ENCODE measurements at regions not wholly inside any gene's neighbourhood (a gene's known extent, or its start where the extent isn't known, plus 50 kb on each side); places are given as distances from the start of the nearest gene placed in this dataset.
"Not testable (repeated sequence)": the region's sequence is repeated elsewhere in the genome, so short reads cannot be mapped to it uniquely, and the experiment has no call there.

DNA sequence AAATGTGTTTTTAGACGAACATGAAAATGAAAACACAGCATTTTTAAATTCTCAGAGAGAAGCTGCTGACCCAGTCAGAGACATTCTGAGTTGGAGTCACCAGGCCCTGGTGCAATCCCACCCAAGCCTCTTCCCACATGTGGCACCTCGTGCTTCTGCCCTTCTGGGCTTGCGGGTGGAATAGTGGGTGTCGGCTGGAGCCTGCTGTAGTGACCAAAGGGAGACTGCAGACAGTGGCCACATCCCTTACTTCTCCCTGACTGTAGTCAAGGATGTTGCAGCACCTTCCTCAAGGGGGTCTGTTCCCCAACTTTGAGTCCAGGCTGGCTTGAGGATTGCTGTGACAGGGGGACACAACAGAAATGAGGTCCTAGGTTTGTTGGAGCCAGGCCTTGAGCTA, 104.4 kb upstream of the GLI2 start:
- ATAC-seq (ENCODE audit: poor library complexity) (no peak), DNase-seq (no peak)
- intact Hi-C loops (cut with DNase I), result no loop called here

DNA sequence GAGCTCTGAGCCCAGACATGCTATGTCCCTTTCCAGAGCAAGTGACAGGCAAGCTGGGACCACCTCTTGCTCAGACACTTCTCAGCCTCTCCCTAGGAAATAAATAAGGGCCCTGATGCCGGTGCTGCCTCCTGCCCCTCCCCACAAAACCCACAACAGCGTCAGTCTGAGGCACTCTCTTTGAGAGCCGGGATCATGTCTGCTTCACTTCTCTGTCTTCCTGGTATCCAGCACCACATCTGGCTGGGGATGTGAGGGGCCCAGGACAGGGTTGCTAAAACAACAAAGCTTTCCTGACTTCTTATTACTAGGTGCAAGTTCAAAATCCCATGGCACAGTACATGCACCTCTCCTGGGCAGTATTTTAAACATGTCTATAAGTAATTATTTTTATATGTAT, 103.9 kb upstream of the GLI2 start:
- ATAC-seq (ENCODE audit: poor library complexity) (no peak), DNase-seq (no peak)
- intact Hi-C loops (cut with DNase I), result no loop called here

DNA sequence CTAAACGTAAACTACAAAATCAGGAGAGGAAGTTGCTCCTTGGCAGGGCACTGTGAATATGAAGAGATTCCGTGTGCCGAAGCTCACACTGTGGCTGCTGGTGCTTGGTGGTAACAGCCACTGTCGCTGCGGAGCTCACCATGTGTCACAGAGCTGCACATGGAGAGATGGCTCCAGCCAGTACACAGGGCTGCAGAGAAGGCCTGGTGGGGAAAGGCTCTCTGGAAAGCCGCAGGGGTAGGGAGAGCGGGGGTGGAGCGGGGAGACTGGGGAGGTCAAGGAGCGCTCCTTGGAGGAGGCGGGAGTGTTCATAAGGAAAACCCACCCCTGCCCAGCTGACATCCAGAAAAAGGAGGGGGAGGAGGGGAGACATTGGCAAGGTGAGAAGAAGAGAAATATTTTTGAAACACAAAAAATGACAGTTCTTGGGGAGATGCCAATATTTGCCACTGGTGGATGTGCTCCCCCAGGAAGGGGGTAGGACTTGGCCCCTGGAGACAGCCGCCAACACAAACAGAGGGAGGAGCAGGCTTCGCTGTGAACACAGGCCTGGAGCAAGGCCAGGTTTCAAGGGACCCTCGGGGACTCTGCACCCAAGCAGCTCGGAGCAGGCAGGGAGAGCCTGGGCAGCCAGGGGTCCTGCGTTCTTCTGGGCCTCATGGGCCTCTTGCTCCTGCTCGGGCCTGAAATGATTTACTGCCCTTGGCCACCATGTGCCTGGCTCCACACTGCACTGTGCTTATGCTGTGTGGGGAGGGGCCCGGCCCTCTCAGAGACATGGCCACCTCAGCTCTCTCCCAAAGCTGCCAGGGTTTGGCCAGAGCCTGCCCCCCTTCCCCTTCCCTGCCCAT, 102.6 kb upstream of the GLI2 start:
- ATAC-seq (ENCODE audit: poor library complexity), result no peak
- DNase-seq, result no peak
- intact Hi-C loops (cut with DNase I), result no loop called here

DNA sequence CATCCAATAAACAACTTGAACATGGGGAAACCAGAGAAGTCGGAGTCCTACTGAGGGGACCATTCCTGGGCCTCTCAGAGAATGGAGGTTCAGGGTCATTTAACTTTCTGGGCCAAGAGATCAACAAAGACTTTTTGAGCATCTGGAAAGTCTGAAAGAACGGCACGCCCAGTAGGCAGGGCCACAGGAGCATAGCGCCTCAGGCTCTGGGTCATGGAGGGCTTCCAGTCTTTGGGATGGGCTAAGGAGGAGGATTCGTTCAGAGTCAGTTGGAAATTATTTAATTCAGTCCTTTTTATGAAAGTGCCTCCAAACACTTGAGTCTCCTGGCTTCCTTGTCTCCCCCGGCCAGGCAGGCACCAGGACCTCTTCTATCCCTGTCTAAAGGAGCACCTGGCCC, 101.1 kb upstream of the GLI2 start:
- ATAC-seq (ENCODE audit: poor library complexity) (no peak), DNase-seq (no peak)
- intact Hi-C loops (cut with DNase I), result no loop called here

DNA sequence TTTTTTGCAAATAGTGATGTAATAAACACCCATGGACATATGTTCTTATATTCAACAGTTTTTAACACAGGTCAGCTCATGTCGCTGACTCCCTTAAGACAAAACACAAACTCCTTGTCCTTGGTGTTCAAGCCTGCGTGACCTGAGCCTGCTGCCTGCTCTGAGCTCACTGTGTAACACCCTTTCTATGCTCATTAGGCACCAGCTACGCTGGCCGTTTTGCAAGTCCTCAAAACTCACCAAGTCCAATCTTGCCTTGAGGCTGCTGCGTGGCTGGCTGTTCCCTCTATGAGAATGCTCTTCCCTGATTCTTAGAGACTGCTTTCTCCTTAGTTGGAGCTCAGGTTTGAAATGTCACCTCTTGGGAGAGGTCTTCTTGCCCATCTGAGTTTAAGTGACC, 100.5 kb upstream of the GLI2 start:
- intact Hi-C loops (cut with DNase I), result no loop called here
- DNase-seq, result no peak
- ATAC-seq (ENCODE audit: poor library complexity), result no peak

DNA sequence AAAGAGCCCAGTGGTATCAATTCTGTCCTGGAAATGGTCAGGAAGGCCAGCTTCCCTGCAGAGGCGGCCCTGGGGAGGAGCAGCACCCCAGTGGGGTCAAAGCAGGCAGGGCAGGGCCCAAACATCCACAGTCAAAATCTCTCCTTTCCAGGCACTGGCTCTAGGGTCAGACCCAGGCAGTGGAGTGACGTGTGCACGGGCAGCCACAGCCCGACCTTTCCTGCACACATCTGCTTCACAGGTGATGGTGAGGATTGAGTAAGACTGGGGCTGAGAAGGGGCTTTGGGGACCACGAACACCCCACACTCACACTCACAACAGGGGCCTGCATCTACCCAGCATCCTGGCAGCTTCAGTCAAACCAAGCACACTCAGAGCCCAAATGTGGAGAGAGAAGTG, 97.8 kb upstream of the GLI2 start:
- intact Hi-C loops (cut with DNase I), result no loop called here
- ATAC-seq (ENCODE audit: poor library complexity) (no peak), DNase-seq (no peak)

DNA sequence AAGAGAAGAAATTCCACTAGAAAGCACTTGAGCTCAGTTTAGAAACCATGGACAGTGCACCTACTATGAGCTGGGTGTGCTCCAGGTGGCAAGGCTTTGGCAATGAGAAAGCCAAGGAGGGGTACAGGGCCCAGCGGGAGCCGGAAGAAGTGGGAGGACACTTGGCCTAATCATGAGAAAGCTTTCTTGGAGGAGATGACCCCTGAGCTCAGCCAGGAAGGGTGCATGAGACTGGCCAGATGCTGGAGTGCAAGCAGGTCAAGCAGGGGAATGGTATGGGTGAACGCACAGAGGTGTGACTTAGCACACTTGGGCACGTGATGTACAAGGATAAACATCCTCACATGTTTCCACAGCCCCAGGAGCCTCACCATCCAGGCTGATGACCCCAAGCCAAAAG, 97.2 kb upstream of the GLI2 start:
- ATAC-seq (ENCODE audit: poor library complexity) (no peak), DNase-seq (no peak)
- intact Hi-C loops (cut with DNase I), result no loop called here

DNA sequence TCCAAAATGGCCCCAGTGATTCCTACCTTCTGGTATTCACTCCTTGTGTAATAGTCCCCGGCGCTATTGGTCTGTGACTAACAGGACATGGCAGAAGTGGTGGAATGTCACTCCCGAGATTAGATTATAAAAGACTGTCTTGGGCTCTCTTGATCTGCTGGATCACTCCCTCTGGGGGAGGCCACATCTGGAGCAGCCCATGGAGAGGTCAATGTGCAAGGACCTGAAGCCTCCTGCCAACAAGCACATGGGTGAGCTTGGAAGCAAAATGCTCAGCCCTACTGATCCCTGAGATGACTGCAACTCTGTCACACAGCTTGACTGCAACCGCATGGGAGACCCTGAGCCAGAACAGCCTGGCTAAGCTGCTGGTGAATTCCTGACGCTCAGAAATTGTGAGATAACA, 94.3 kb upstream of the GLI2 start:
- no peak for DNase-seq
- intact Hi-C loops (cut with DNase I), result no loop called here
- ATAC-seq (ENCODE audit: poor library complexity), result peak; percentile 15

DNA sequence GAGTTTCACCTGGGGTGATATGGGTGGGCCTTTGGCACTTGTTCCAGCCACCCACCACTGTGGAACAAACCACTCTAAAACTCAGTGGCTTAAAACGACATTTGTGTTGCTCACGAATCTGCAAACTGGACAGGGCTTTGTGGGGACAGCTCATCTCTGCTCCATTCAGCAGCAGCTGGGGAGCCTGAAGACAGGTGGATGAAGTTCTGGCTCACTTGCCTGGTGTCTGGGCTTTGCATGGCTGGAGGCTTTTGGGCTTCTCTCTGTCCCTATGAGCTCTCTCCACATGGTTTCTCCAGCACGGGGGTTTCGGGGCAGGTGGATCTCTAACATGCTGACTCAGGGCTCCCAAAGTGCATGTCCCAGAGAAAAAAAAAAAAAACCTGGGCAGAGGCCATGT, 93.0 kb upstream of the GLI2 start:
- ATAC-seq (ENCODE audit: poor library complexity) (no peak), DNase-seq (no peak)
- intact Hi-C loops (cut with DNase I), result no loop called here

DNA sequence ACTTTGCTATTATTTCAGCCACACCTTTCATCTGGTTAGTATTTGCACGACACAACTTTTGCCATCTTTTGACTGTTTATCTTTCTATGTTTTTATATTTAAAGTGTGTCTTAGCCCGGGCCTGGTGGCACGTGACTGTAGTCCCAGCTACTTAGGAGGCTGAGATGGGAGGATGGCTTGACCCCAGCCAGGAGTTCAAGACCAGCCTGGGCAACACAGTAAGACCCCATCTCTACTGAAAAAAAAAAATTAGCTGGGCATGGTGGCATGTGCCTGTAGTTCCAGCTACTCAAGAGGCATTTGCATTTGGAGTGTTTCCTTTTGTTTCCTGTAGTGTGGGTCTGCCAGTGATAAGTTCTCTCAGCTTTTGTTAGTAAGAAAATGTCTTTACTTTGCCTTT, 88.7 kb upstream of the GLI2 start:
- no peak for DNase-seq
- intact Hi-C loops (cut with DNase I), result no loop called here
- no peak for ATAC-seq (ENCODE audit: poor library complexity)

DNA sequence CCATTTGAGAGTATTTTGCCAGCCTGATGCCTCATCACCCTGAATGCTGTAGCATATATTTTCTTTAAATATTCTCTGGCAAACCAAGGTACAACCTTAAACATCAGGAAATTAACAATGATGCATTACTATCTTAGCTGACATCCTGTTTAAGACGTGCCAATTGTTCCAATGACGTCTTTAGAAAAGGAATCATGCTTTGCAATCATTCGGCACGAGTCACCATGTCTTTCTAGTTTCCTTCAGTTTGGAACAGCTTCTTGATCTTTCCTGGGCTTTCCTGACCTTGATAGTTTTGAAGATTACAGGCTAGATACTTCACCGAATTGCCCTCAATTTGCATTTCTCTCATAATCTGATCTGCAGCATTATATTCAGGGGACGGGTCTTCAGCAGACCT, 88.2 kb upstream of the GLI2 start:
- DNase-seq, result no peak
- ATAC-seq (ENCODE audit: poor library complexity), result no peak
- intact Hi-C loops (cut with DNase I), result no loop called here

DNA sequence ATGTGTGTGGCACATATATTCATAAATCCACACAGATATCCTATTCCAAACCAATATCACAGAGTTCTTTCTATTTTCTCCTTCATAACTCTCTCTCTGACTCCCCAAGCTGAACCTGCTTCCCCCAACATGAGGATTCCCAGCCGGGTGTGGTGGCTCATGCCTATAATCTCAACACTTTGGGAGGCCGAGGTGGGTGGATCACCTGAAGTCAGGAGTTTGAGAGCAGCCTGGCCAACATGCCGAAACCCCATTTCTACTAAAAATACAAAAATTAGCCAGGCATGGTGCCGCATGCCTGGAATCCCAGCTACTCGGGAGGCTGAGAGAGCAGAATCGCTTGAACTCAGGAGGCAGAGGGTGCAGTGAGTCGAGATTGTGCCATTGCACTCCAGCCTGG, 86.3 kb upstream of the GLI2 start:
- ATAC-seq (ENCODE audit: poor library complexity); DNase-seq; intact Hi-C loops (cut with DNase I): not testable (repeated sequence)

DNA sequence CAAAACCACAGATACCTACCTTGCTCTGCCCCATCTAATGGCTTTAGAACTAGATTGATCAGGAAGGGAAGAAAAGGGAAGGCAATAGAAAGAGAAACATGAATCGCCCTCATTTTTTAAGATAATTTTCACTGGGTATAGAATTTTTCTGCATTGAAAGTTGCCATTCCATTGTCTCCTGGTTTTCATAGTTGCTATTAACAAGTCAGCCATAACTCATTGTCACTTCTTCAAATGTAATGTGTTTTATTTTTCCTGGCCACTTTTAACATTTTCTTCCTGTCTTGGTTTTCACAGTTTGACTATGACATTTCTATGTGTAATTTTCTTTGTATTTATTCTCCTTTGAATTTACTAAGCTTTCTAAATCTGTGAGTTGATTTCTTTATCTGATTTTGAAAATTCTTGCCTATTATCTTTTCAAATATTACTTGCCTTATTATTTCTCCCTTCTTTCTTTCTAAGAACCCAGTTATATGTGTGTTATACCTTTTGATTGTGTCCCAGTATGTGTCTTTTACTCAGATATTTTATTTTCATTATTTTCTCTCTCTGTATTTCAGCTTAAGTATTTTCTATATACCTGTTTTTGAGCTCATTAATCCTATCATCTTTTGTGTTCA, 85.5 kb upstream of the GLI2 start:
- intact Hi-C loops (cut with DNase I), result no loop called here
- DNase-seq (no peak), ATAC-seq (ENCODE audit: poor library complexity) (no peak)

DNA sequence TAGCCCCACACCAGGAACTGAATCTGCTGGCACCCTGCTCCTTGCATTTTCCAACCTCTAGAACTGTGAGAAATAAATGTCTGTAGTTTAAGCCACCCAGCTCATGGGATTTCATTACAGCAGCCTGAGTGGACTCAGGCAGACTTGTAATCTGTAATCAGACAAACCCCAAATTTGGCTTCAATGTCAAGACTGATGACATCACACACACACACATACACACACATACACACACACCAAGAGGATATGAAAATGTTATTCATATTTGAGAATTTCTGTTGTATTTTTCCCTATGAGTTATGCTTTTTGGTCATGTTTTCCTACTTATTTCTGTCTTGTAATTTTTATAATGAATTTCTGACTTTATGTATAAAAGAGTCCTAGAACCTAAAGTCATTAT, 83.8 kb upstream of the GLI2 start:
- ATAC-seq (ENCODE audit: poor library complexity), result no peak
- intact Hi-C loops (cut with DNase I), result no loop called here

DNA sequence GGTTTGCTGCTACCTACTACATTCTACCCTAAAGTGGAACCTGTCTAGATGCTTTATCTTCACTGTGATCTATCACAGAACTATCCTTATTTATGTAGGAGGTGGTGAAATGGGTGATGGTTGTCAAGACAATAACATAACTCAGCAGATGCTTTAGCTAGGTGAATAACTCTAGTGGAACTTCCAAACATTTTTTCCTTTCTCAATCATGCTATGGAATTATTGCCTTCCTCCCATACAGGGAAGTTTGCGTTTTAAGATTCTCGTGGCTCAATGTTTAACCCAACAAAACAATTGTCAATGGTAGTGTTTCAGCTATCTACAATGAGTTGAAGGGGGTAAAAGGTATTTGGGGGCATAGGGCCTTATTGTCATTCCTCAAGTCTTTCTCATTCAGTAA, 82.6 kb upstream of the GLI2 start:
- ATAC-seq (ENCODE audit: poor library complexity) (no peak), DNase-seq (no peak)
- intact Hi-C loops (cut with DNase I), result no loop called here

More for the DNA sequence above, 83.8 kb upstream of the GLI2 start:
- DNase-seq, result no peak

DNA sequence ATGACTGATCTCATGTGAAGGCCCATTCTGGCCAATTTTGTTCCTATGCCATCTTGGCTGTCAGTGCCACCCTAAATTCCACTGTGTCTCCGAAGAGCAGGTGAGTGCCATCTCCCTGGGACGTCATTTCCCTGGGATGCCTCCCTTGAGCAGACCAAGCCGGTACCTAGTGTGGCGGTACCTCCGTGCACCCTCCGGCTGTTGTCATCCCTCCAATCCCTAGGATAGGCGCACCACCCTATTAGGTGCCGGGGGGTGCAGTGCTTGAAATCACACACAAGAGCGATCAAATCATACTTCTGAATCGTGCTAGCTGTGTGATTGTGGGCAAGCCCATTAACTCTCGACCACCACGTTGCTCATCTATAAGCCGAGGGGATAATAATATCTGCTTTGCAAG, 81.8 kb upstream of the GLI2 start:
- intact Hi-C loops (cut with DNase I), result no loop called here
- ATAC-seq (ENCODE audit: poor library complexity), result no peak

DNA sequence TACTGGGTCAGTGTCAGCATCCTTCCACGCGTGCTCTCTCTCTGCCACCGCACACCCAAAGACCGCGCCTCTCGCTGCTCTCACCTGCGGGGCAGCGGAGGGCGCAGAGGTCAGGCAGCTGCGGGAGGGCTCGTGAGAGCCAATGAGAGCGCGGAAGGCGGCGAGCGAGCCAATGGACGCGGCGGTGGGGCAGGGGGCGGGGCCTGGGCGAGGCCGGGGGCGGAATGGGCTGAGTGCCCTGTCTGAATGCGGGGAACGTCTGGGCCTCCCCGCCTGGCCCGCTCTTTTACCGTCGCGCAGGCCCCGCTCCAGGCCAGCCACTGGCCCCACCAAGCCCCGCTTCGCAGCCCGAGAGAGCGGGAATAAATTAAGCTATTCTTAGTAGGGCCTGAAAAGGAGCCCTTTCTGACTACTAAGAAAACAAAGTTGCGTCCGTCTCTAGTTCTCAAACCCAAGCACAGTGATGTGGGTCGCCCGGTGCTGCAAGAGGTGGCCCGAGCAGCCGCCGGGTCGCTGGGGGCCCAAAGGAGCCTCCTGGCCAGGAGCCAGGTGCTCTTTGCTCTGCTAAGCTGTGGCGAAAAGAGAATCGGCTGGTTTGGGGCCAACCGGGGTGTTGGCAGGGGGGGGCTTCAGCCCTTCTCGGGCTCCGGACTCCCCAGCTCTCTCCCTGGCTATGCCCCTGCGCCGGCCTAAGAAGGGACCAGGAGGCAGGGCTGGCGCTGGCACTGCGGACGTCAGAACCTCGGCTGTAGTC, 81.1 kb upstream of the GLI2 start:
- DNase-seq (peak; percentile 66), ATAC-seq (ENCODE audit: poor library complexity) (peak; percentile 93)
- intact Hi-C loops (cut with DNase I), result no loop called here

More for the DNA sequence above, 81.8 kb upstream of the GLI2 start:
- DNase-seq, result no peak

DNA sequence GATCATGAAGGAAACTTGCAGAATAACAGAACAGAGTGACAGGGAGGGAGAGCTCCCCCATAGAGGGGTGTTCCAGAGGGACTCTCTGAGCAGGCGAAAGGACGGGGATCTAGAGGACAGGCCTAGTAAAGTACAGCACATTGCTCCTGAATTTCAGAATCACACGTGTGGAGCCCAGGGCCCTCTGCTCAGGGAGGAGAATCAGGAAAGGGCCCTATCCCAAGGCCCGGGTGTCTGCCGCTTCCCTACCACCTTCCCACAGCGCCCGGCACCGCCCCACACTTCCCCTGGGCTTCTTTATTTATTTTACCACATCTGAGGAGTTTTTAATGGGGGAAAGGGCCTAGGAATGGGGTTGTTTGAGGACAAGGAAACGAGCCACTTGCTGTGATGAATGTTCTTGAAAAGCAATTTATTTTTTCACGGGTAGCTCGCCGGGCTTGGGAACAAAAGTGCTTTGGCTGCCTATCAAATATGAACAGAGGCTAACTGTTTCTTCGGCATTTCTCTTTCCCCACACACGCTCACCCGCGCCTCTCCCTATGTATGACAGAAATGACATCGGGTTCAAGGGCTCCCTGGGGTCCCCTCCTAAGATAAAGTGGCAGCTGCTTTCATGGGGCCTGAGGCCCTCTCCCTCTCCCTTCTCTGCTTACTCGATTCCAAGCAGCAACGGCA, 79.3 kb upstream of the GLI2 start:
- DNase-seq, result no peak
- intact Hi-C loops (cut with DNase I), result no loop called here
- no peak for ATAC-seq (ENCODE audit: poor library complexity)

DNA sequence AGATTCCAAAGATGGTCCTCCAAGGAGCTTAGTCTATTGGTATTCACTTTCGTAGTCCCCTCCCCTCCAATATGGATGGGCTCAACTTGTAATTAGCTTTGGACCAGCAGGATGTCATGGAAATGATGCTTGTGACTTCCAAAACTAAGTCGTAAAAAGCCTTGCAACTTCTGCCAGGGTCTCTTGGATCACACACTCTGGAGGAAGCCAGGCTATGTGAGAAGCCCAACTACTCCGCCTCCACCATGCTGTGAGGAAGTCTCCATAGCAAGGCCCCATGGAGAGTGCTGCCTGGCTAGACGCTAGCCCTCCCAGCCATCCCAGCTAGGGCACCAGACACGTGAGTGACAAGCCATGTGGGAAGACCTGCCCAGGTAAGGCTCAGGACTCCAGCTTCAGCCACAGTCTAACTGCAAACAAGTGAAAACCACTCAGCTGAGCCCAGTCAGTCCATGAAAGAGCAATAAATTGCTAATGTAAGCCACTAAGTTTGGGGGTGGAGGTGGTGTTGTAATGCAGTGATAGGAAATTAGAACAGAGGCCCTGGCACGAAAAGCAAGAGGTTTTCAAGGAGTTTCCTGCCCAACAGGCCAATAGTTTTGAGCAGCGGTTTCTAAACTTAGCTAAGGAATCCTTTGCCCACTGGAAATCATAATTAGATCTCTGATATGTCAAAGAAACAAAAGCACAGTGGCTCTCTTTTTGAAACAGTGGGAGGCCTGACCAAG, 77.5 kb upstream of the GLI2 start:
- ATAC-seq (ENCODE audit: poor library complexity) (no peak), DNase-seq (no peak)
- intact Hi-C loops (cut with DNase I), result no loop called here

Measured in Right ventricle myocardium superior (tissue), 1 donor.